ENCODE measurements at regions not wholly inside any gene's neighbourhood (a gene's known extent, or its start where the extent isn't known, plus 50 kb on each side); places are given as distances from the start of the nearest gene placed in this dataset.

- no peak for DNase-seq
Observed at GRCh38 chr10:3452683-3453361, 280.2 kb upstream of the PITRM1 start.

GRCh38 chr10:3452173-3452626 is 279.6 kb upstream of the PITRM1 start:
- DNase-seq: no peak

DNA sequence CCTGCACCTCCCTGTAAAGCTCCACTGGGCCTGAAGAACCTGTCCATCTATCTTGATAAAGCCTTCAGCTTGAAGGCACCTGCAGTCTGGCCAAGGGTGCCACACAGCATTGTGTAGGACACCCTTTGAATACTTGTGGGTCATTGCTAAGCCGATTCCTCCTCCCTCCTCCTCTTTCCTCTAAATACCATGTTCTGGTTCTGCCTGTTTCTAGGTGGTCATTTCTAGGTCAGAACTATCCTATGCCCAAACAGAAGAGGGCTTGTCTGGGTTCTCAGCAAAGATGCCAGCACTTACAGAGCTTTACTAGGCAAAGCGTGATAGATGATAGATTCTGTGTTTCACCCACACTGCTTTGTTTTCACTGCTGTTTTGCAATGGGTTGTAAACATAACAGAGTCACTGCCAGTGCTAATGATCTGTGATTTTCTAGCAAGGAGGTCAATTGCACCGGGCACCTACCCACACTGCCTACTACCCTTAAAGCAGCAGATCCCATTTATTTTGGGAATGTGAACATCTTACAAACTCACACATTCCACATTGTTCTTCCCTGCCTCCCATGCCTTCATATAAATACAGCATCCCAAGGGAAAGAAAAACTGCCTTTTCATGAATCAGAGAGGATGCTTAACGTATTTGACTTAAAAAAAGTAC is 279.1 kb upstream of the PITRM1 start:
- DNase-seq: no peak

DNA sequence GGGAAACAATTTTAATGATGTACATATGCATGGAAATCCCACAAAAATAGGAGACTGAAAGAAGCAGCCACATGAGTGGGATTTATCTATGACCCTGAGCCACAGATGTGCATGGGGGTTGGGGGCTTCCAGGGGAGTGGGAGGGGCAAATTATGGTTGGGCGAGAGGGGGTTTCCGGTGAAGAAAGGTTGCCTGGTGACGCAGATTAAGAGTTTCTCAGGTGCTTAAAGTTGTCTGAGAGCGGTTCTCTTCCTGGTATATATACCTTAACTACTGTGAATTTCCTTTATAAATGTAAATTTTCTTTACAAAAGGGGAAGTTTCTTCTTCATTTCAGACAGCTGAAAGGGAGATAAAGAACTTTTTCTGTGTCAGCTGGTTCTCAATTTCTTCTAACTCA is 273.6 kb upstream of the PITRM1 start:
- no peak for DNase-seq

- no peak for DNase-seq
Observed at GRCh38 chr10:3445648-3446047, 273.1 kb upstream of the PITRM1 start.

DNA sequence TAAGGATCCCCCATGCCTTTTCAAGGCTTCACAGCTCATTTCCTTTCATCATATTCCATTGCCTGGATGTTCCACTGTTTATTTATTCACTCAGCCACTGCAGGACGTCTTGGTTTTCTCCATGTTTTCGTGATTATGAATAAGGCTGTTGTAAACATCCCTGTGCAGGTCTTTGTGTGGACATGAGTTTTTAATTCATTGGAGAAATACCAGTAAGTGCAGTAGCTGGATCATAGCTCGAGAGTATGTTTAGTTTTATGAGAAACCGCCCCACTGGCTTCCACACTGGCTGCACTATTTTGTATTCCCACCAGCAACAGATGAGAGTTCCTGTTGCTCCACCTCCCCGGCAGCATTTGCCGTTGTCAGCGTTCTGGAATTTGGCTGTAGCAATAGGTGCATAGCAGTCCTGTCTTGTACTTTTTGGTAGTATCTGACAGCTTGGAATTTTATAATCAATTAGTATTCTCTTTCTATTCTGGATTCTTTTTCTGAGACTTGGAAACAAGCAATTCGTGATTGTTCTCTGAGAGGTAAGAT is 269.9 kb upstream of the PITRM1 start:
- DNase-seq: no peak

DNA sequence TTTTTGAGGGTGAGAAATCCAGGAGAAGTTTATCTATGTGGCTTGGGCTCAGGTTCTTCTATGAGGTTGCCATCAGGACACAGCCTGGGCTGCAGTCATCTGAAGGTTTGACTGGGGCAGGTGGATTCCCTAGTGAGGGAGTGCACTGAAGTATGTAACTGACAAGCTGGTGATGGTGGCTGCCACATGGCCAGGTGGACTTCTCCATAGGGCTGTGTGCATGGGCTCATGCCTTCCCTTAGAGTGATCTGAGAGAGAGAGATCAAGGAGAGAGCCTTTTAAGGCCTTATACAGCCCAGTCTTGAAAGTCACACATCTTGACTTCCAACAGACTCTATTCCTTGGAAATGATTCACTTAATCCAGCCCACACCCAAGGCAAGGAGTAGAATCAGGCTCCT is 266.6 kb upstream of the PITRM1 start:
- DNase-seq: no peak

GRCh38 chr10:3438606-3439005 is 266.0 kb upstream of the PITRM1 start:
- DNase-seq: no peak

- no peak for DNase-seq
Observed at GRCh38 chr10:3435671-3436070, 263.1 kb upstream of the PITRM1 start.

GRCh38 chr10:3433988-3434387 is 261.4 kb upstream of the PITRM1 start:
- DNase-seq: no peak

GRCh38 chr10:3433131-3433530 is 260.5 kb upstream of the PITRM1 start:
- DNase-seq: no peak

DNA sequence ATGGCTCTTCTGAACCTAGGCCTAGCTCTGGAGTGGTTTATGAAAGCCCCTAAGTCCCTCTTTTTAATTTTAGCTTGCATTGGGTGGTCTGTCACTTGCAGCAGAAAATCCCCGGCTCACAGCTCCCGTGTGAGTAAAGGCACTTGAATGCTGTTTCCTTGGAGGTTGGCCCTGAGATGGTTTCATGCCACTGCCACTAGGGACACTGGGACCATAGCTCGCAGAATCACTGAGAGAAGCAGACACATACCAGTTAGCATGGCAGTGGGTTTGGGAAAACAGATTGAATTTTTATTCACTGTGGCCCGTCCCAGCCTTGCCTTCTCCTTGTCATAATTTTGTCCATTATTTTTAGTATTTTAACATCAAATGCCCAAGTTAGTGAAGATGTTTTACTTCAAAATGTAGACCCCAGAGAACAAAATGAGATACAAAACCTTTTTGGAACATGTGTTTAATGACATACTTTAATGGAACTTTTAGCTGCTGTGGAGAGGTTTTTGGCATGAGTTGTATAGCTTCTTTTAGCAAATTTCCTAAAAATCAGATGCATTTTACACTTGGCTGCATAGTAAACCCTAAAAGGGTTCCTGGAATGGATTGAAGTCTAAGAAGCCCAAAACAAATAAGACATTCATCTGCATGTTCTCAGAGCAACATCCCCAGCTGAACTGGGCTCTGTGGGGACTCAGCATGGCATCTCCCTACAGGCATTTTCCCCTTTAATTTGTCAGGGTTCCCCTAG is 259.7 kb upstream of the PITRM1 start:
- no peak for DNase-seq

DNA sequence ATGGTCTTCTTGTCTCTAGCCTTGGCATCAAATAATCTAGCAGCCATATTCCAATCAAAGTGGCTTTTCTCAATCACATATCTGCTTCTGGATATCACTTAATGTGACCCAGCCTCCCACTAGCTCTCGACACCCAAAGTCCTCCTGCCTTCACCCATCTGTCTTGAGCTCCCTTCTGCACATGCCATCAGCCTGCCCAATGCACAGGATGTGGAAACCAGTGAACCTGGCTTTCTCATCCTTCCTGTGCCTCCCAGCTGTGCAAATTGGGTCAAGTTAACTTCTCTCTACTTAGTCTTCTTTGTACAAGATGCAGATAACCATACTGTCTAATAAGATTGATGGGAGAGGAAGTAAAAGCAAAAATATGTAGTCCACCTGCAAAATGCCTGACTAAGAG is 257.9 kb upstream of the PITRM1 start:
- DNase-seq: no peak

DNA sequence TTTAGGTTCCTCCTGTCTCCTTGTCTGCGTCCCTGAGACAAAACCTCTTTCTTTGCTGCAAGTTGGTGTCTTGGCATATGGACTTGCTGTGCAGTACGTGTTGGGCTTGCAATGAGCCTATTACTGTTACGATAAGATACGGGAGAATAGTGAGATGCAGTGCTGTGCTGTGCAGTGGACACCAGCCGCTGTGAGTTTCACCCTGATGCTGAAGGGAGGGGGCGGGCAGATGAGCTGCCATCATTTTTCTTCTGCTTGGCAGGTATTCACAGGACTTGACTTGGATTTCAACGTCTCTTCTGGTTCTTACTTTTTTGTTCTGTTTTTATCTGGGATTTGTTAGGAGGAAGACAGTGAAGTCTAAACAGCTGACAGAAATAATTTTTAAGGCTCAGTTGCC is 257.1 kb upstream of the PITRM1 start:
- DNase-seq: no peak

- no peak for DNase-seq
Observed at GRCh38 chr10:3428826-3429225, 256.2 kb upstream of the PITRM1 start.

DNA sequence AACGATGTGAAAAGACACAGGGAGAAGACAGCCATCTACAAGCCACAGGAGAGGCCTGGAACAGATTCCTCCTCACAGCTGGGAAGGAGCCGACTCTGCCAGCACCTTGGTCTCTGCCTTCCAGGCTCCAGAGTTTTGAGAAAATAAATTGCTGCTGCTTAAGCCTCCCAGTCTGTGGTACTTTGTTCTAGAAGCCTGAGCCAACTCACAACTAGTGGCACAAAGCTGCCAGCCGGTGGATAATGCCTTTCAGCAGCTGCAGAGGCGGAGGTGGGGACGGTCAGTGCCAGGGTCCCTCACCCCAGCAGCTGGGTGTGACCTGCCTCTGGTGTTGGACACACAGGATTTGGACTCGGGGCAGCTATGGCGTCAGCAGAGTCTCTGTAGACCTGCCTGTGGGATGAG is 255.4 kb upstream of the PITRM1 start:
- DNase-seq: no peak

DNA sequence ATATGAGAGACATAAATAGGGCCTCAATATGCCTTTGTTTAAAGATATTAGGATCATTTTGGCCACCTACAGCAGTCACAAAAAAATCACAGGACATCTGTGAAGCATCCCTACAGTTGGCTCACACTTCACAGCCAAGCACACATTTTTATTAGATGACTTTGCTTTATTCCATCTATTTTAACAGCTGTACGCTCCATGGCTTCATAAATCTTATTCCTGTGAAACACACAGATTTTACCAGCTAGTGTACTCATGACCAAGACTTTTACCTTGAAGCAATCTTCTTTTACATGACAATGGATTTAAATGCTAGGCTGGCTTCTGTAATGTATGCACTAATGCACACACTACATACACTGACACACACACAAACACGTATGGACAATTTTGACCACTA is 254.8 kb upstream of the PITRM1 start:
- no peak for DNase-seq

DNA sequence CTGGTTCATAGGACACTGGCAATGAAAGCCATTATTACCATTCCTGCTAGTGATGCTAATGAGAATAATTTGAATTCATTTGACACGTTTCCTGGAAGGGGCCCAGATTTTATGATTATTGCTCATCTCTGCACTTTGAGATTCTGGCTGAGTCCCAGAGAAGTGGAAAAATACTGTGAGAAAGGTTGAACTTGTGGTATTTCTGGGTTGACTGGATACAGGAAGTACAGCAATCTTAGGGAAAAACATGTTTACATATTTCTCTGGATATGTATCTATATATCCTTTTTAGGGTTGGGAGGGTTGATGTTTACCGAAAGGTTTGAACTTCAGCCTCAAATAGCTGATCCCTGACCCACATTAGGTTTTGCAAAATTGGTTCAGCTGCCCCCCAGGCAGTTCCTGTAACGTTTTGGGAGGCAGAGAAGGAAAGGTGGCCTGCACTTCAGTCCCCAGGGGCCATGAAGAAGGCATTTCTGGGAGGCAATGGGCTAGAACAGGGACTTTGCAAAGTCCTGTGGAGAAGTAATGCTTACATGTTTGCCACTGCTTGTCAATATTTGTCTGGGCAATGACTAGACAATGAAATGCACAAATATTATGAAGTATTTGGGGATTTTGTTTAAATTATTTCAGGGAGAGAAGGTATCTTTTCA is 253.7 kb upstream of the PITRM1 start:
- no peak for DNase-seq

GRCh38 chr10:3425716-3426115 is 253.1 kb upstream of the PITRM1 start:
- no peak for DNase-seq

GRCh38 chr10:3425261-3425660 is 252.7 kb upstream of the PITRM1 start:
- no peak for DNase-seq

GRCh38 chr10:3424111-3424851 is 251.7 kb upstream of the PITRM1 start:
- no peak for DNase-seq

GRCh38 chr10:3423384-3423783 is 250.8 kb upstream of the PITRM1 start:
- DNase-seq: no peak

DNA sequence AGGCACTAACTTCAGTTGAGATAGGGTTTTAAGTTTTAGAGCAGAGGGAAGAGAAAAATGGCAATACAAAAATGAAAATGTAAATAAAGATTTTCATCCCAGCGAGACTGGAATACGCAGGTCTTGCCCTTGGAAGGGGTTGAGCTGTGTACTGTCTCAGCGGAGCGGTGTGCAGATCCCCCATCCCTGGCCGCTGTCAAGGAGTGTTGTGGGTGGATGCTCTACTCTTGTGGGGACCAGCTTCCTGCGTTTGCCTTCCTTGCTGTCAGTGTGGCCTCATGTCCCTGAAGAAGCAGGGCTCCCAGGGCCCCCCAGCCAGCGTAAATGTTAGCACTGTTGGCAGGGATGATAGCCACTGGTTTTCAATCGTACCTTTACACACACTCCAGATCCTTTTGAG is 249.7 kb upstream of the PITRM1 start:
- DNase-seq: no peak

Measured in RPMI8226 (cell line).